HG03159 (cell line): ENCODE measurements at regions not wholly inside any gene's neighbourhood (a gene's known extent, or its start where the extent isn't known, plus 50 kb on each side); places are given as distances from the start of the nearest gene placed in this dataset.
A peak's percentile ranks its signal among the peaks of the same experiment; 100 is the strongest.
"Not testable (repeated sequence)": the region's sequence is repeated elsewhere in the genome, so short reads cannot be mapped to it uniquely, and the experiment has no call there.

ENCODE experiments used
- ATAC-seq: cut with Tn5 transposase; IDR thresholded peaks from one replicate; pipeline ENCODE4 v1.9.1; 2021; ENCODE audit warnings: mild to moderate bottlenecking, moderate library complexity; ENCODE audit not compliant: unreplicated experiment

DNA sequence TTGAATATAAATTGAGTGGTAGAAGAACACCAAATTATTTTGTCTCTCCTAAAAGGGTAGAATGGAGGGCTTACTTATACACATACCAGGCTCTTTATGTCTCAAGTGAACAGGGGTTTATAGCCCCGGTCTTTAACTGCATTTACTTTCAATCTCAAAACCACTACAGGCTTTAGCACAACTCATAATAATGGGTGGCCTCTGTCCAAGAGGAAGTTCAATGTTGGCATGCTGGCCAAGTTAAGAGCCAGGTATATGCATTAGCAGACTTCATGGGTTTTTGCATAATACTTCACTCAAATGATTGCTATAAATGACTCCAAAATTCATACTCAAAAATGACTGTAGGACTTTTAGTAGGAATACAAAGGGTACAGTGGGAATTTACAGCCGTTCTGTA is 118.5 kb upstream of the OTUD4 start:
- ATAC-seq: peak; percentile 23

DNA sequence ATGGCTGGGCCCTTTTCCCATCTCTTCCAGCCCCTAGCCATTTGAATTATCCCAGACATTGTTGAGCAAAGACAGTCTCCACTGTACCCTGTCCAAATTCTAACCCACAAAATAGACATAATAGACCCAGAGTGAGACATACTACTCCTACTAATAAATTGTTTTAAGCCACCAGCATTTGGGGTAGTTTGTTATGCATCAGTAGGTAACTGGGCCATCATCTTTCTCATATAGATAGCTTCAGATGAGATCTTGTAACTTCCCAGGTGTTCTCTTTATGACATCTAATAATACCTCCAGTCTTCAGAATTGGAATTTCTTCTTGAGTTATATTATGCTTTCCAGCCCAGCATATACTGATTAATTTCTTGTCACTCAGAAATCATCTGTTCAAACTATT is 117.2 kb upstream of the OTUD4 start:
- ATAC-seq: no peak

DNA sequence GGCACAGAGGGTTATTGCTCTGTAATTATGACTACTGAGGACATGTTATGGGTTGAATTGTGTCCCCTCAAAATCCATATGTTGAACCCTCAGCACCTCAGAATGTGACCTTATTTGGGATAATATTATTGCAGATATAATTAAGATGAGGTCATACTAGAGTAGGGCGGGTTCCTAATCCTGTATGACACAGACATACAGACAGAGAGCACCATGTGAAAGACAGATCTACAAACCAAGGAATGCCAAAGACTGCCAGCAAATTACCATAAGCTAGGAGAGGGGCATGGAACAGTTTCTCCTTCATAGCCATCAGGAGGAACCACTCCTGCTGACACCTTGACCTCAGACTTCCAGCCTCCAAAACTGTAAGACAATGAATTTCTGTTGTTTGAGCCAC is 115.2 kb upstream of the OTUD4 start:
- ATAC-seq: no peak

DNA sequence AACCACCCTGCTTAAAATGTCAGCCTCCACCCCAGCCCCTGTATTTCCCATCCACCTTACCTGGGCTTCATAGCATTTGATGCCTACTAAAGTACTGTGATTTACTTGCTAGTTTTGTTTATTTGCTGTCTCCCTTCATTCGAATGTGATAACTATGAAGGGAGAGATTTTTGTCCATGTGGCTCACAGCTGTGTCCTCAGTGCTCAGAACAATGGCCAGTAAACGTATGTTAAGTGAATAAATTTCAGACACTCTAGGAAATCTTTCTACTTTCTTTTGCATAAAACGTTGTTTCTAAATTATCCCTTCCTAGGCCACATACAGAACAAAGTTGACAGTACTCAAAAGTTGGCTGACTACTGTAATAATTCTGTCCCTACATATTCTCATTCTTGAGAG is 114.7 kb upstream of the OTUD4 start:
- ATAC-seq: no peak

DNA sequence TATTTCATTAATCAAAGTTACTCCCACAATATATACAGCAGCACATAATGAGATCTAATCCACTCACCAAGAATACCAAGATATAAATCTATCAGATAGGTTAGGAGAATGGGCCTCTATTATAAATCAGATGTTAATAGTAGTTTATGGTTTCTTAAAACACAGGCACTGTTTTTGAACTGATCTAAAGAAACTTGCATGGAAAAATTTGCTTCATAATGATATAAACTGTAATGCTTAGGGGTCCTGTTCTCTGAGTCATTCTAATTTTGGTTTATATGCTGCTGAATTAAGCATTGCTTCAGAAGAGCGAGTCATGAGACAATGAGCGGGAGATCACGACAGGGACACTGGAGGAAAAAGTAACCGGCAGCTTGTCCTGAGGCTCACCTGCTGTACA is 113.3 kb upstream of the OTUD4 start:
- no peak for ATAC-seq

DNA sequence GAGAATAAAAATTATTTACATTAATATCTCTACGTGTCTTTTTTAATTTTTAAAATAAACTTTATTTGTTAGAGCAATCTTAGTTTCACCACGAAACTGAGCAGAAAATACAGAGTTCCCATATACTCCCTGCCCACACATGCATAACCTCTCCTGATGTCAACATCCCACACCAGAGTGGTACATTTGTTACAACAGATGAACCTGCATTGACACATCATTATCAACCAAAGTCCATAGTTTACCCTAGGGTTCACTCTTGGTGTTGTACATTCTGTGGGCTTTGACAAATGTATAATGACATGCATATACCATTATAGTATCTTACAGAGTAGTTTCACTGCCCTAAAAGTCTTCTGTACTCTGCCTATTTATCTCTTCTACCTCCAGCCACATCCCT is 110.6 kb upstream of the OTUD4 start:
- no peak for ATAC-seq

DNA sequence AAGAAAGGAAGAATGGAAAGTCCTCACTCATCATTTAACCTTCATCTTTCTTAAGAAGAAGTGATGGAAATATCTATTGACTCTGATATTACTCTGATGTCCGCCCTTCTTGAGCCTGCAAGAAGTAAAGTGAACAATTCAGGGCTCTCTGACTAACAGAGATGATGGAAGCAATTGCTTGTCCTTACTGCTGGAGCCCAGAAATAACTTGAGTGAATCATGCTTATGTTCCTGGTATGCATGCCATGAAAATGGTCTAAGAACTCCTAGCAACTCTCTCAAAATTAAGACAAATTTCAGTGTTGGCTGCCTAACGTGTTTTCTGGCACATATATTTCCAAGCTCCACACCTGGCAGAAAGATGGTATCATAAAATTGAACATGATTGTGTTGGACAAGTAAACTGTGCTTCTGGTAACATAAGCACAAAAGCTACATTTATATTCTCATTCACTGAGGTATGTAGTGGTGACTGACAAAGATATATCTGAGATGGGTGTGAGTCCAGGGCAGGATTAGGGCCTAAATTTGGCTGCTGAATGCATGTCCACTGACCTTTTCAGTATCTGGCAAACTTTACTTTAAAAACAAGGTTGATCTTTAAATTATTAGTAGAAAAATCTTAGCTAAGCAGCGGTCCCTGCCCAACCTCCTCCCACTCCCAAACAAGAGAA is 109.2 kb upstream of the OTUD4 start:
- ATAC-seq: no peak

DNA sequence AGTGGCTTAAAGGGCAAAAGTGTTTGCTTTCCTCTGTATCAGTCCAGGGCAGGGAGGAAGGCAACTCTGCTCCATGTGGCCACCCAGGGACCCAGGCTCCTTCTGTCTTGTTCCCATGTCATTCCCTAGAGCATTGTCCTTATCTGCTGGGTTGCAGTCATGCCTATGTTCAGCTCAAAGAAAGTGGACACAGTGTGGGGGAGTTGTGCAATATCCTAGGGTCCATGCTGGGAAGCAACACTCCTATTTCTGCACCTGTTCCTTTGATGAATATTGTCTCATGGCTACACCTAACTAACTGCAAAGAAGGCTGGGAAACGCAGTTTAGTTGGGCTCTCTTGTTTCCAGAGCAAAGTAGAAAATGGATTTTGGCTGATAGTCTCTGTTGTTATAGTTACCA is 107.0 kb upstream of the OTUD4 start:
- ATAC-seq: no peak

DNA sequence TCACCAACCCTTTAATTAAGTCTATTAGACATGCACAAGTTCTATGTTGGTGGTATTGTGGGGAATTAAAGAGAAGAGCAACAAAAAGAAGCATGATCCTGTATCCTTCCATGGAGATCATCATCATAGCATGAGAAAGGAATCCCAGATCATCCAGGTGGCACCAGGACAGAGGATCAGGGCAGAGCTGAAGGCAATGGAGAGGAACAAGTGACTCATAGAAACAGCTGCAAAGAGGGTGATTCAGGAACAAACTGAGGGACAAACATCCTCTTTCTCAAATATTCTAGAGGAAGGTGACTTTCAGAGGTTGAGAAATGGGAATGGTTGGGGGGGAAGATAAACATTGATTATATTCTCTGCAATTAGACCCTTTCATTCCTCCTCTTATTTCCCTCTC is 105.5 kb upstream of the OTUD4 start:
- ATAC-seq: no peak

DNA sequence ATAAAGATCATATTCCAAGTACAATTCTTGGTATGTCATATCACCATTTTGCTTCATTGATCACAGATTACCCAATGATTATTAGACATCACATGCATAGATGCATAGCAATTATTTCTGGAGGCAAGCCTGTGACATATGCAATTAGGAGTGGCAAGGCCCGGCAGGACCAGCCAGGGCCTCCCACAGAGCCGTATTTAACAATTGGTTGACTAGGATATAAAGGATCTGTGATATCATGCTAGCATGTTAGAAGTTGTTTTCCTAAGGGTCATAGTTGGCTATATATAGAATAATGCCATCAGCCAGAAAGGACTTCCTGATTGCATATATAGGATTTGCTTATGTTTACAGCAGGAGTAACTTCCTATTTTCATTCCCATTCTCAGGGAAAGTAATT is 103.5 kb upstream of the OTUD4 start:
- ATAC-seq: no peak

DNA sequence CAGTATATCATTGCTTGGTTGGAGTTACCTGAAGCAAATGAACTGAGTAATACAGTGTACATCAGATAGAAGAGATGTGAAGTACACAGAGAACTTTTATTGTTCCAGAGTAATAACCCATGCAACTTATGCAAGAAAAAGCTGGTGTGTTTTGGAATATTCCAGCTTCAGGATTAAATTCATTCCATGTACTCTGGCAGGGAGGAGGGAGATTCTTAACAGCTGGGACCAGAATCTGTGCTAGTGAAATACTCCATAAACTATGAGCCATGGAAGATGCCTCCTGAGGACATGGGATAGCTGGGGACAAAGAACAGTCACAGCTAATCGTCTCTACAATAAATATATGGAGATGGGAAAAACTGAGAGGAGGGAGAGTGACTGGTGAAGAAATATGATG is 101.6 kb upstream of the OTUD4 start:
- ATAC-seq: no peak

DNA sequence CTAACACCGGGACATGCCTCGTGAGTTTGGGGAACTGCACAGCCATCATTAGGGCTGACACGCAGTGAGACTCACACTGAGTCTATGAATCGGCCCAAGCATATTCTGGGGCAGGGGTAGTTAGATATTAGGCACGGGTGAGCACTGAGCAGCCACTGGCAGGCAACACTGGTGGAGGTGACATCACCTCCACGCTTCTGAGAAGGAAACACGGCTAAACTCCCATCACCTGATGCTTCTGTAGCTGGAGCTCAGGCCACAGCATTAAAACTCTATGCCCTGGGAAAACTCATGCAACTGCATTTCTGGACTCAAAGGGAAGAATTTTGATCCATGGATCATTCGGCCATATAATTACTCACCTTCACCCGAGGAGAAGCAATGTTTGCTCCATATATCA is 100.8 kb upstream of the OTUD4 start:
- no peak for ATAC-seq

DNA sequence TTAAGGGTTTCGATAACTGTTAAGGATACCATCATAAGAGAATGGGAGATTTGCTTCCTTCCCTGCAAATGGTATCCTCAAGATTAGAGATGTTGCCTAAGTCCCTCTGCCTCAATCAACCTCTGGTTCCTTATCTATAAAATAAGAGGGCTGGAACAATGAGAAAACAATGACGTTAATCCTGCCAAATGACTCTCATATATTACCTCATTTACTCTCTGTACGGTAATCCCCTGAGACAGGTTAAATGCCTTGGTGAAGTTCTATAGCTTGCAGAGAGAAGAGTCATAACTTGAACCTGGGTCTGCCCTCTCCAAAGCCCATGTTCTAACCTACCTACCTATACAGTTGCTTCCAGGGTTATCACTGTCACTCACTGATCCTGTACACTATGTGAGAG is 100.2 kb upstream of the OTUD4 start:
- no peak for ATAC-seq

DNA sequence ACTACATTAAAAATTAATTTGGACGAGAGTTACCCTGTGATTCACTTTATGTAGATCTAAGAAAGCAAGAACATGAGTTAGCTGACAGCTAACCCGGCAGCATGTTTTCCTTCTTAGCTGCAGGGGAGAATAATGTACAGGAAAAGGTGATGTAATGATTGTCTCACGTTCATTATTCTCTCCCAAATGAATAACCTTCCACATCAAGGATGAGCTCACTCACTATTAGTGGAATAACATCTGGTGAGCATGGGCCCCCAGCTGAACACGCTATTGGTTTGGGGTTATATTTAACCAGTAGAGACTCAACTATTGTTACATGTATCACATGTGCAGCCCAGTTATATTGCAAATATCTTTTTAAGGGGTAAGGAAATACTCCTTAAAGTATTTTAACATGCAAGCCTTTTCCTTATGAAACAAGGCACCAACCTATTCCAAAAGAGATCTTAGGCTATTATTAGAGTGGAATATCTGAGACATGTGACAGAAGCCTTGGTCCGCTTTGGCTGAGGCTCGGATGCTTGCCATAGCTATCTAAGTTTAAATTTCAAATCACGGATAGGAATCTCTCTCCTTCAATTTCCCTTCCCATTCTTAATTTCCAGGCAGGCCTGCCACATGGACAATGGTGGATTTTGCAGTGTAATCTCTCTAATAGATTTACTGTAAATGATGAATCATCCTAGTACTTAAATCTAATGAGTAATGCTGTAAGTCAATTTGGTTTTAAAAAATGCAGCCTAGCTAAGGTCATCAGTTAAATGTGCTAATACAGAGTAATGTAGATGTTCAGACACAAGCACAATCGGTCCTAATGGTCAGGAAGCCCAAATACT is 99.0 kb upstream of the OTUD4 start:
- ATAC-seq: no peak

DNA sequence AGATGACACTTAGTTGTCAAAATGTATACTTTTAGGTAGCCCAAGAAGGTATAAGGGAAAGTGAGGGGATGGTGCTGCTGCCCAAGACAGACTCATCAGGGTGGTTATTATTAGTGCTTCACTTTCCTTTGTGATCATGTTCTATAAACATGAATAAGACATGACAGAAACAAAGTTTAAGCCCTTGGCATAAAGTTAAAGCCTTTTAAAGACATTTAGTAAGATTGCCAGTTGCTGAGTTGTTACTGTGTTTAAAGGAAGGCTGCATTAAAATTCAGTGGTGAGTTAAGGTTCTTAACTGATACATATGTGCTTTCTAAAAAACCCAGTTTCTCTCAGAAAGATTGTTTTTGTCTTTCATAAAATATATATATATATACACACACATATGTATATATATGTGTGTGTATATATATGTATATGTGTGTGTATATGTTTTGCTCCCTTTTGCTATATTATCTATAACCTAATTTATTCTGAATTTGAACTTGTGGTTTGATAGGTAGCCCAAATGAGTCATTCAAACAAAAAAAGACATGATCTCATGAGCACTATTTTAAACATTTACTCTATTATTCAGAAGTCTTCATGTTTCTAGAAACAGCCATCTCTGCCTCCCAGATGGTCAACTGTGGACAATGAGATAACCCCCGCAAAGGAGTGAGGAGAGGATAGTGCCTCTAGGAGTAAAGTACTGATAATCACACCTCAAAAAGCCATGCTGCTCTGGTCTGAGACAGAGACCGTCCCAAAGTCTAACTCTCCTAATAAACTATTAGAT is 98.1 kb upstream of the OTUD4 start:
- no peak for ATAC-seq

DNA sequence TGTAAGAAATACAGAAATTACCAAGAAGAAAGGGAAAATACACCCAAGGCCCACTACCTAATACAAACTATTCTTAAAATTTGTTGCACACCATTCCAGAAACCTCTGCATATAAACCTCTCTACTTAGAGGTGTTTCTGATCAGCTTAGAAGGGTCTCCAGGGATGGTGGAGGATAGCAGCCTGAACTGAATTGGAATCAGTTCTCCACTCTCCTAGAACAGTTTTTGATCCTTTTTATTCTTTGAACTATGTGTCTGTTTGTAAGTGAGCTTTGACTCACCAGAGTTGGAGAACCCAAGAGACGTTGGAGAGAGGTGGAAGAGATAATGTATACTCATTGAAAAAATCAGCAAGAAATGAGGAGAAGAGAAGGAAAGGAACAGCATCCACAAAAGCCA is 96.6 kb upstream of the OTUD4 start:
- no peak for ATAC-seq

DNA sequence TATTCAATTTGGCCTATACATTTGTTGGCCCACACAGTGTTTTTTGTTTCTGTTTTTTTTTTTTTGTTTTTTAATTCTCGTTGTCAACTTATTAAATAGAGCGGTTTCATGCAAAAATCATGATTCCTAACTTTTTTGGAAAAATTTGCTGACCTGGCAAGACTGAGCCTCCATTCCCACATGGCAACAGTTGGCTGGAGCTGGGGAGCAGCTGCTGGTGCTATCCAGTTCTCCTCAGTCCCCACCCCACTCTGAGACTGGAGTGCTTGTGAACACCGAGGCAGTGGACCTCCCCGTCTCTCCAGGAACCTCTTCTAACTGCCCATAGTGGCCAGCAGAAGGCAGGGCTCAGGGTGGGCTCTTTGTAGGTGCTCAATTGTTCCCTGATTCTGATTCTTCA is 95.7 kb upstream of the OTUD4 start:
- ATAC-seq: no peak

DNA sequence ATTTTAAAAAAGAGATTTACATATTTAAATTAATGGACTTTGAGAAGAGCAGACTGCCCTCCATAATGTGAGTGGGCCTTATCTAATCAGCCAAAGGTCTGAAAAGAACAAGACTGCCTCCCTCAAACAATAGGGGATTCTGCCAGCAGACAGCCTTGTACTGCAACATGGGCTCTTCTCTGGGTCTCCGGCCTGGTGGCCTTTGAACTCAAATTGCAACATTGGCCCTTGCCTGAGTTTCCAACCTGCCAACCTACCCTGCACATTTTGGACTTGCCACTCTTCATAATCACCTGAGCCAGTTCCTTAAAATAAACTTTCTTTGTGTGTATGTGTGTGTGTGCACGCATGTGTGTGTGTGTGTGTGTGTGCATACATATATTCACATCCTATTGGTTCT is 90.8 kb upstream of the OTUD4 start:
- ATAC-seq: no peak

DNA sequence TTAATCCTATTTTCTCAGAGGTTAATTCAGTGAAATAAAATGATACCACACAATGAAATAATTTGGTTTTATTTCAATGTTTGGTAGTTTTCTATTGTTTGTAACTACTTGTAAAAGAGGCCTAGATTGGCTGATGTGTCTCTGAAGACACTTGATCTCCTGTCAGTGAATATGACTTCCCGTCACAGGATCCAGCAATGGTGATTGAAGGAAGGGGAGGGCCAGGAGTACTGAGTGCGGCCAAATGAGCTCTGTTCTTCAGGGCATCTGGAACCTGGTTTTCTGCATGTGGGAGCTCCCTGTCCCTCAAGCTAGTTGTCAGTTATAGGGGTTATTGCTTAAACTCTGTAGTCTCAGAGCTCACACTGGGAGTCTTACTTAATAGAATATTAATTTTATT is 86.5 kb upstream of the OTUD4 start:
- ATAC-seq: no peak

DNA sequence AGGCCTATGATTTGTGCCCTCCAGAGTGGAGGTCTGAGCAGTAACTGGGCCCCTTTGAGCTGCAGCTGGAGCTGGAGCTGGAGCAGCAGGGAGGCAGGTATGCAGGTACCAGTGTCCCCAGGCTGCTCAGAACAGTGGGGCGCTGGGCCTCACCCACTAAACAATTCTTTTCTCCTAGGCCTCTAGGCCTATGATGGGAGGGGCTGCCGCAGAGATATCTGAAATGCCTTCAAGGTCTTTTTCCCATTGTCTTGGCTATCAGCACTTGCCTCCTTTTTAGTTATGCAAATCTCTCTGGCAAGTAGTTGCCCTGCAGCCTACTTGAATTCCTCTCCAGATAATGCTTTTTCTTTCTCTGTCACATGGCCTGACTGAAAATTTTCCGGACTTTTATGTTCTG is 79.7 kb upstream of the OTUD4 start:
- no peak for ATAC-seq

DNA sequence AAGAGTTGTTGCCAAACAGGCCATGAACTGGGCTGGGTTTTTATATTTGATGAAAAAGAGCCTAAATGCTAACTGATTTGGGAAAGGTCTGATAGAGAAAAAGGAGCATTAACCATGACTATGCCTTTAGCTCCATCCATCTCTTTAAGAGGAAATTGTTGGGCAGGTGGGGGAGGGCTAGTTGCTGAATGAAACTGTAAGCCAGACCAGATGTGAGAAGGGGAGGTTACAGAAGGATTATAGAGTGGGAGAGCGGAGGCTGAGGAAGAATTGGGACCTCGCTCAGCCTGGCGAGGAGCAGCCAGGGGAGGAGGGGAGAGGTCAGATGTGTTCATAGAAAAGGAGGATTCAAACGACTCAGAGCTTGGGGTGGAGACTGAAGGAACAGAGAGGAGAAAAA is 74.9 kb upstream of the OTUD4 start:
- ATAC-seq: not testable (repeated sequence)

DNA sequence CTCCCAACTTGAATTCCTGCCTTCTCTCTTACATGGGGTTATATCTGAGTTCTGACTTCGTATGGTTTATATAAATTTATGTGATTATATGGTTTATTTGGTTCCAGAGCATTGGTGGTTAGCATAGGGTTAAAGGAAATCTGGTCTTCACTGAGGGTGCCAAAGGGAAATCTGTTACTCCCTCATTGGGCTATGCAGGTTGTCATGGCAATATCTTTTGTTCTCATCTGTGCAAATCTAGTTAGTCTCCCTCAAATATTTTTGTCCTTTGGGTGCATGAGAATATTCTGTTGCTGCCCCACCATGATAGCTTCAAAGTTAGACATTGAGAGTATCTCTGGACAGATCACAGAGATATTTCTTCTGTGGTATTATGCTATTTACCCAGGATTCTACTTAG is 71.8 kb upstream of the OTUD4 start:
- ATAC-seq: no peak
